ENCODE measurements at regions not wholly inside any gene's neighbourhood (a gene's known extent, or its start where the extent isn't known, plus 50 kb on each side); places are given as distances from the start of the nearest gene placed in this dataset.
"Not testable (repeated sequence)": the region's sequence is repeated elsewhere in the genome, so short reads cannot be mapped to it uniquely, and the experiment has no call there.

- not testable (repeated sequence) for TF ChIP-seq CTCF (IDR thresholded peaks at IDR 0.05); NR2C2 (CRISPR knock-in tag; IDR thresholded peaks at IDR 0.05); NR3C1 (CRISPR knock-in tag; conservative IDR thresholded peaks at IDR 0.05; ENCODE audit: low read depth); MAX (CRISPR knock-in tag; IDR thresholded peaks at IDR 0.05); USF2 (CRISPR knock-in tag; IDR thresholded peaks at IDR 0.05); ZNF317 (CRISPR knock-in tag; IDR thresholded peaks at IDR 0.05; ENCODE audit: borderline replicate concordance, low read depth); MXD4 (CRISPR knock-in tag; IDR thresholded peaks at IDR 0.05; ENCODE audit: borderline replicate concordance); ATF1 (CRISPR knock-in tag; IDR thresholded peaks at IDR 0.05); EMX1 (CRISPR knock-in tag; IDR thresholded peaks at IDR 0.05); HMGA2 (CRISPR knock-in tag; IDR thresholded peaks at IDR 0.05)
Measured at GRCh38 chr3:178349218-178349596, 187.0 kb upstream of the KCNMB2 start.
